ENCODE measurements at regions not wholly inside any gene's neighbourhood (a gene's known extent, or its start where the extent isn't known, plus 50 kb on each side); places are given as distances from the start of the nearest gene placed in this dataset.
"Not testable (repeated sequence)": the region's sequence is repeated elsewhere in the genome, so short reads cannot be mapped to it uniquely, and the experiment has no call there.

DNA sequence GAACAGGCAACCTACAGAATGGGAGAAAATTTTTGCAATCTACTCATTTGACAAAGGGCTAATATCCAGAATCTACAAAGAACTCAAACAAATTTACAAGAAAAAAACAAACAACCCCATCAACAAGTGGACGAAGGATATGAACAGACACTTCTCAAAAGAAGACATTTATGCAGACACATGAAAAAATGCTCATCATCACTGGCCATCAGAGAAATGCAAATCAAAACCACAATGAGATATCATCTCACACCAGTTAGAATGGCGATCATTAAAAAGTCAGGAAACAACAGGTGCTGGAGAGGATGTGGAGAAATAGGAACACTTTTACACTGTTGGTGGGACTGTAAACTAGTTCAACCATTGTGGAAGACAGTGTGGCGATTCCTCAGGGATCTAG, 725.6 kb downstream of the MATN1 start:
- TF ChIP-seq, protein P1, sequence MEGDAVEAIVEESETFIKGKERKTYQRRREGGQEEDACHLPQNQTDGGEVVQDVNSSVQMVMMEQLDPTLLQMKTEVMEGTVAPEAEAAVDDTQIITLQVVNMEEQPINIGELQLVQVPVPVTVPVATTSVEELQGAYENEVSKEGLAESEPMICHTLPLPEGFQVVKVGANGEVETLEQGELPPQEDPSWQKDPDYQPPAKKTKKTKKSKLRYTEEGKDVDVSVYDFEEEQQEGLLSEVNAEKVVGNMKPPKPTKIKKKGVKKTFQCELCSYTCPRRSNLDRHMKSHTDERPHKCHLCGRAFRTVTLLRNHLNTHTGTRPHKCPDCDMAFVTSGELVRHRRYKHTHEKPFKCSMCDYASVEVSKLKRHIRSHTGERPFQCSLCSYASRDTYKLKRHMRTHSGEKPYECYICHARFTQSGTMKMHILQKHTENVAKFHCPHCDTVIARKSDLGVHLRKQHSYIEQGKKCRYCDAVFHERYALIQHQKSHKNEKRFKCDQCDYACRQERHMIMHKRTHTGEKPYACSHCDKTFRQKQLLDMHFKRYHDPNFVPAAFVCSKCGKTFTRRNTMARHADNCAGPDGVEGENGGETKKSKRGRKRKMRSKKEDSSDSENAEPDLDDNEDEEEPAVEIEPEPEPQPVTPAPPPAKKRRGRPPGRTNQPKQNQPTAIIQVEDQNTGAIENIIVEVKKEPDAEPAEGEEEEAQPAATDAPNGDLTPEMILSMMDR (IDR thresholded peaks at IDR 0.05): not testable (repeated sequence)
- not testable (repeated sequence) for TF ChIP-seq POLR2A (IDR thresholded peaks at IDR 0.05)

Measured in thyroid gland (tissue), 4 donors.